ENCODE measurements at regions not wholly inside any gene's neighbourhood (a gene's known extent, or its start where the extent isn't known, plus 50 kb on each side); places are given as distances from the start of the nearest gene placed in this dataset.
"Not testable (repeated sequence)": the region's sequence is repeated elsewhere in the genome, so short reads cannot be mapped to it uniquely, and the experiment has no call there.

GRCh38 chr1:224061436-224061835 lies 52.5 kb upstream of the FBXO28 start:
- no peak for DNase-seq (ENCODE audit: low spot score)

DNA sequence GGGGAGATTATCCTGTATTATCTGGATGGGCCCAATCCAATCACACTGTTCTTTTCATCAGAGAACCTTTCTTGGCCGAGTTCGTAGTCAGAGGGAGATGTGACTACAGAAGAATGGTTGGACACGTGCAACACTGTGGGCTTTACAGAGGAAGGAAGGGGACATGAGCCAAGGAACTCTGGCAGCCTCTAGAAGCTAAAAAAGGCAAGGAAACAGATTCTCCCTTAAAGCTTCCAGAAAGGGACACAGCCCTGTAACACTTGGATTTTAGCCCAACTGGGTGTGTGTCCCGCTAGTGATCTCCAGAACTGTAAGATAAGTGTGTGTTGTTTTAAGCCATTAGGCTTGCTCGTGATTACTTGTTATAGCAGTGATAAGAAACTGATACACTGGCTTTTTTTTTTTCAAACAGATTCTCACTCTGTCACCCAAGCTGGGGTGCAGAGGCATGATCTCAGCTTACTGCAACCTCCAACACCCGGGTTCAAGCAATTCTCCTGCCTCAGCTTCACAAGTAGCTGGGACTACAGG lies 53.9 kb upstream of the FBXO28 start:
- DNase-seq (ENCODE audit: low spot score), result no peak

GRCh38 chr1:224058303-224058702 lies 55.6 kb upstream of the FBXO28 start:
- DNase-seq (ENCODE audit: low spot score), result no peak

DNA sequence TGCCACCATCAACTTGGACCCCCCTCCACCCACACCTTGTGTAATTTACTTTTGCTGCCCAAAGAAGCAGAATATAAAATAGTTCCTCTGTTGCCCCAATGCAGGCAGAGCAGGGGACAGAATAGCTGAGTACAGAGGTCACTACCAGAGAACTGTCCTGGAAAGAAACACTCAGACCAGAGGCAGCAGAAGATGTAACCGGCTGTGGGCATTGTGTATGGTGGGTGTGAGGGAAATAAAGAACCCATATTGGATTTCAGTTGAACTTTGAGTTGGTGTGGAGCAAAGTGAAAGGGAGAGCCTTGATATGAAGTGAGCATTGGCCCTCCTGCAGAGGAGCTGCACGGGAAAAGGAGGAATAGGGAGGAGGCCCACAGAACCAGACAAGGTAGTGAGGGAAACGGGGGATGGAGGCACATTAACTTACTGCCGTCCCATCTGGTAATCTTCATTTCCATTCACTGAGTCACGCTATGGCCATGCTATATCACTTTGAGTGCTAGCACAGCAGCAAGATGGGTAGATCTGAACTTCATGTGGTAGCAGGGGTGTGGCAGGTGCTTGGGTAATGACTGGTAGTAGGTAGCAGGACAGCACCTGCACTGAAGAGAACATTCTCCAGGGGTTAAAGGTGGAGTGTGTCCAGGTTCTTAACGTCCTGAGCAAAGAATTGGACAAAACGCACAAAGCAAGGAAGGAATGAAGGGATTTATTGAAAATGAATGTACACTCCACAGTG lies 56.3 kb upstream of the FBXO28 start:
- DNase-seq (ENCODE audit: low spot score), result no peak

- no peak for DNase-seq (ENCODE audit: low spot score)
Observed at GRCh38 chr1:224054611-224055010, 59.3 kb upstream of the FBXO28 start.

- no peak for DNase-seq (ENCODE audit: low spot score)
Observed at GRCh38 chr1:224054012-224054411, 59.9 kb upstream of the FBXO28 start.

DNA sequence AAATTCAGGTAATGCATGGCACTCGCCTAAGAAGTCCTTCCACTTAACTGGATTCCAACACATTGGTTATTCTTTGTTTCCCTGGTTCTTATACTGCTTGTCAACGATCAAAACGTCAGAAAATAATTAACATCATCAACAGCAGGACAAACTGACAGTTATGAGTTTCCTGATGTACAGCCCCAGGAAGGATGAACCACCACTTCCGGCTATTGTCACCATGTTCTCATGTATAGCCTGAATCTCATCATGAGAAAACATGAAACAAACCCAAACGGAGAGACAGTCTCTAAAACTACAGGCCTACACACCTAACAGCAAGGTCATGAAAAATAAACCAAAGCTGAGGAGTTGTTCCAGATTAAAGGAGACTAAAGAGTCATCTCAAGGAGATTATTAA lies 60.5 kb upstream of the FBXO28 start:
- no peak for DNase-seq (ENCODE audit: low spot score)

DNA sequence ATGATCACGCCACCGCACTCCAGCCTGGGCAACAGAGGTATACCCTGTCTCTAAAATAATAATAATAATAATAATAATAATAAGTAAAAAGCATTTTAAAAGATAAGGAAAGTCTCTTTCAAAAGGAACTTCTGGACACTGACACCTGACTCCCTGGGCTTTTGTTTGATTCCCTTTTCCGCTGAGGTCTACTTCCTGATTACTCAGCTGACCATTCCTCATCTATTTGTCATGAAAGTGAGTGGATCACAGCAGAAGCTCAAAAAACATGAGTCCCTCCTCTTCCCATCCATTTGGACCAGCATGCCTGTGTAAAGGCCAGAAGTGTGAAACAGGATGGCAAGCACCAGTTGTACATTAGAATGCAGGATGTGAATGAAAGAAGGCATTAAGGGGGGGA lies 61.1 kb upstream of the FBXO28 start:
- DNase-seq (ENCODE audit: low spot score), result no peak

DNA sequence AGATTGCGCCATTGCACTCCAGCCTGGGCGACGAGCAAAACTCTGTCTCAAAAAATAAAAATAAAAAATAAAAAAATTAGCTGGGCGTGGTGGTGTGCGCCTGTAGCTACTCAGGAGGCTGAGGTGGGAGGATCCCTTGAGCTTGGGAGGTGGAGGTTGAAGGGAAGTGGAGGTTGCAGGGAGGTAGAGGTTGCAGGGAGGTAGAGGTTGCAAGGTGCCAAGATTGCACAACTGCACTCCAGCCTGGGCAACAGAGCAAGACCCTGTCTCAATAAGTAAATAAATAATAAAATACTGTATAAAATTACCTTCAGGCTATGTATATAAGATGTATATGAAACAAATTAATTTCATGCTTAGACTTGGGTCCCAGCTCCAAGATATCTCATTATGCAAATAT lies 62.1 kb upstream of the FBXO28 start:
- DNase-seq (ENCODE audit: low spot score), result not testable (repeated sequence)

GRCh38 chr1:224051086-224051406 lies 62.9 kb upstream of the FBXO28 start:
- no peak for DNase-seq (ENCODE audit: low spot score)

- DNase-seq (ENCODE audit: low spot score), result no peak
Observed at GRCh38 chr1:224047538-224047937, 66.4 kb upstream of the FBXO28 start.

DNA sequence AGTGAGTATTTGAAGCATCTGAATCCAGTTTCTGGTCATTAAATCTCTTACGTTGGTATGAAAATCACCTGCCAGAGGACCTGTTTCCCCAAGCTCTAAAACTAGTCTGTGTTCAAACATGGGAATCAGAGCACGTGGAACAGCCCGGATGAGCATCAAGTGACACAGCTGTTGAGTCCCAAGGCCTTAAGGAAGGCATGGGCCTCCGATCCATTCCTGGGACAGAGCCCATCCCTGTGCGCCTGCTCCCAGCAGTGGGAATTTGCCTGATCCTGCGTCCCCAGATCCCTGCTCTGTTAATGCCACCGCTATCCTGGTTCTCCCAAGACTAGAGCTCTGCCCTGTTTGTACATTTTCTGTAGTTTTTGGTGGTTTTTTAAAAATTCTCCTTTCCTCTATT lies 68.4 kb upstream of the FBXO28 start:
- no peak for DNase-seq (ENCODE audit: low spot score)

- DNase-seq (ENCODE audit: low spot score), result no peak
Observed at GRCh38 chr1:224044420-224044819, 69.5 kb upstream of the FBXO28 start.

DNA sequence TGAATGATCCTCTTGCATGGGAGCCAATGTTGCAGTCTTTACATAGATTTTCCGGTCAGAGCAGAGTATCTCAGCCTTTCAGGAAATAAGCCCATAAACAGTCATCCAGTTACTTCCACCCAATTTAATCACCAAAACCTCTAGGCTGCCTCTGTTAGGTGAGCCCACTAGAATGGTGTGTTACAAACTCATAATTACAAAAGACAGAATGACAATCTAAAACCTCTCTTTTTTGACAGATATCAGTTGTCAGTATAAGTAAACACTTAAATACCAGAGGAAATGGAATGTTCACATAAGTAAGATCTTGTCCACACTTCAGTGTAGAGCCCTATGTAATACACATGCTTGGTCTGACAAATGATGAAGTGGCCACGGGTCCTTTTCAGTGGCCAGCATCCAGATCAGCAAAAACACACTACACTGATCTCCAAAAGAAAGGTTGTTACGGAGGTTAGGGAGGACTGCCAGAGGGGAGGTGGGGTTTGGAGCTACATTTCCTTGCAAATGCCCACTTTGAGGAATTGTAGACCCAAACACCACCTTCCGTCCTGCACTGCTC lies 71.3 kb upstream of the FBXO28 start:
- no peak for DNase-seq (ENCODE audit: low spot score)

DNA sequence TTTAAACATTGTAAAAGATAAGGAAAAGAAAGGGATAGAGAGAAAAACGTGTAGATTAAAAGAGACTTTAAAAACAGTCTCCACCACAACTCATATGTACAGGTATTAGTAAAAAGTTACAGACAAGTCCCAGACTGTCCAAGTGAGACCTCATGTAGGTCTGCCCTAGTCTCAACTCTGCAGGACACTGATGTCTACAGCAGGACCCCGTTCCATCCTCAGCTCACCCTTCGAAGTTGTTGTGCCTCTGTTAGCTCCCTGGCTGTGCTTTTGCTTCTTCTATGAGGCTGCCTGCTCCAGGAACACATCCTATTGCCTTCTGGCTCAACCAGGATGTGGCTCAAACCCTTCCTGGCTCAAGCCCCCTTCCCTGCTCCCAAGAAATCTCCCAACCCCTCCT lies 72.9 kb upstream of the FBXO28 start:
- DNase-seq (ENCODE audit: low spot score), result no peak

DNA sequence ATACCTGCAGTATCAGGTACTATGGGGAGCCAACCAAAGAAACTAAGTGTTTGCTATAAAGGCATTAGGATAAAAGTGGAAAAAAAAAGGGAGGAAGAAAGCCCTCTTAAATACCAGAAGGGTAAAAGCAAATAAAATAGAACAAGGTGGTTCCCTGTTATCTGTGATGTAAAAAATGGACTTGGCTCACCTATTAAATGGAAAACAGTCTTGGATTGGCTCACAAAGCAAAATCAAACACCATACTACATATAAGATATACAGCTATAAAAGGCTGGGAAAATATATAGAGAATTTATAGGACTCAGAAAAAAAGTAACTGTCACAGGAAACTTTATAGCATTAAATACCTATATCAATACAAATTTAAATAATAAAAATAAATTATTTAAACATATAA lies 73.5 kb upstream of the FBXO28 start:
- not testable (repeated sequence) for DNase-seq (ENCODE audit: low spot score)

DNA sequence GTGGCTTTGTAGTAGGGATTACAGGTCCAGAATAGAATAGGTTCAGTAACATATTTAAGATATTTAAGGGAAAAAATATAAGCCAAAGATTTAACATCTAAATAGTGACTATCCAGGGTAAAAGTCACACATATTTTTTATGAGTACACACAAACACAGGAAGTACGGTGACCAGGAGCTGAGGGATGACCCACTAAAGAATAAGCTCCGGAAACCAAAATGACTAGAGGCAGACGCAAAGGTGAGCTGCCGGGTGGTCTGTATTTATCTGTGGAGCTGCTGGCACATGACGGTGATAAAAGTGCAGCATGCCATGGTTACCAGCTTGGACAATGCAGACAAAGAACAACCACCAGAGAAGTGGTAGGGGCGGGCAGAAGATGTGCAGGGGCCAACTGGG lies 73.9 kb upstream of the FBXO28 start:
- DNase-seq (ENCODE audit: low spot score), result not testable (repeated sequence)

DNA sequence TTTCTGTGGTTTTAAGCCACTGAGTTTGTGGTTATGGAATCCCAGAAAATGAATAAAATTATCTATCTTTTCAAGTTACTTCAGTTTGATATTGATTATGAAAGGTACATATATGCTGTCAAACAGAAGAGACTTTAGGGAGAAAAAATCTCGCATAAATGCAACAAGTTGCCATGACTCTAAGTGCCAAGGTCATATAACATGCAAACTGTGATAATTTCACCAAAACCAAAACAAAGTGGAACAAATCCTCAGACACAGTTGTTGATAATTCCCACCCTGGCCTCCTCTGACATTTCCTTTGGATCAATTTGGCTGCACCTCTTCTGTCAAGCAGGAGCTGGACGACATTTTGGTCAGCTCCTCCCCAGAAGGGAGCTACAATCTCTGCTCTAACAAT lies 75.1 kb upstream of the FBXO28 start:
- not testable (repeated sequence) for DNase-seq (ENCODE audit: low spot score)

DNA sequence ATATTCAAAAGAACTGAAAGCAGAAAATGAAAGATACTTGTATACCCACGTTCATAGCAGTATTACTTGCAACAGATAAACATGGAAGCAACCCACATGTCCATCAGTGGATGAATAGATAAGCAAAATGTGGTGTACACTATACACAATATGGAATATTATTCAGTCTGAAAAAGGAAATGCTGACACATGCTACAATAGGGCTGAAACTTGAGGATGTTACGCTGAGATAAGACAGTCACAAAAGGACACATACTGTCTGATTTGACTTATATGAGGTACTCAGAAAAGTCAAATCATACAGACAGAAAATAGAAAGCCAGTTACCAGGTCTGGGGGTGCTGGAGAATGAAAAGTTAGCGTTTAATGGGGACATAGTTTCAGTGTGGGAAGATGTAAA lies 76.5 kb upstream of the FBXO28 start:
- DNase-seq (ENCODE audit: low spot score), result not testable (repeated sequence)

GRCh38 chr1:224032608-224033276 lies 81.2 kb upstream of the FBXO28 start:
- not testable (repeated sequence) for DNase-seq (ENCODE audit: low spot score)

DNA sequence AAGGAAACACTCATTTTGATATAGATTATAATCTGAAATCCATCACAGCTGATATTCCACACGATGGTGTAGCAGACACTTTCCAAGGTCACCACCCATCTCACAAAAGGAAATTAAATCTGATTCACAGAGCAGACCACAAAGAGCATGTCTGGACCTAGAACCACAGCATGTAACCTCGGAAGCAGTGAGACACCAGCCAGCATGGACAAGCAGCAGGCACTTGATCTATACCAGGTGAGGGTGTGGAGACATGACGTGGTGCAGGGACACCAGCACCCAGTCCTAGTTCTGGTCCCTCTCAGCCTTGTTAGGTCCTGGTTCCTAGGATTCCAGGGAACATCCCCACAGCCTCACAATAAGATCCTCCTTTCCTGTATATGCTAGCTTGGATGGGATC lies 81.9 kb upstream of the FBXO28 start:
- not testable (repeated sequence) for DNase-seq (ENCODE audit: low spot score)

DNA sequence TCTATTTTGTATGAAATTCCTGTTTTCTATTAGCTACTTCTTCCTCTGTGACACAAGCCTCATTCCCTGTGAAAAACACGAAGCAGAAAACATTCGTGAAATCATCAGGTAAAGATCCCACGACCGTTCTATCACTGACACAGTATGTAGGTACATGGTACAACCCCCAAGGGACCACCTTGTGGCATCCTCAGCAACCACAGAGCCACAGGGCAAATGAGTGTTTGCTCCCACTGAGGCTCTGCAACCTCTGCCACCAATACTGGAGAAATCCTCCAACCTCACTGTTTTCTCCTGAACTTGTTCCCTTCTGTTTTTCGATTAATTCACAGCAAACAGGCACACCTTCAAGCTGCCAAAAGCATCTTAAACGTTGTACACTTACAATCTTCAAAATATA lies 83.7 kb upstream of the FBXO28 start:
- DNase-seq (ENCODE audit: low spot score), result not testable (repeated sequence)

DNA sequence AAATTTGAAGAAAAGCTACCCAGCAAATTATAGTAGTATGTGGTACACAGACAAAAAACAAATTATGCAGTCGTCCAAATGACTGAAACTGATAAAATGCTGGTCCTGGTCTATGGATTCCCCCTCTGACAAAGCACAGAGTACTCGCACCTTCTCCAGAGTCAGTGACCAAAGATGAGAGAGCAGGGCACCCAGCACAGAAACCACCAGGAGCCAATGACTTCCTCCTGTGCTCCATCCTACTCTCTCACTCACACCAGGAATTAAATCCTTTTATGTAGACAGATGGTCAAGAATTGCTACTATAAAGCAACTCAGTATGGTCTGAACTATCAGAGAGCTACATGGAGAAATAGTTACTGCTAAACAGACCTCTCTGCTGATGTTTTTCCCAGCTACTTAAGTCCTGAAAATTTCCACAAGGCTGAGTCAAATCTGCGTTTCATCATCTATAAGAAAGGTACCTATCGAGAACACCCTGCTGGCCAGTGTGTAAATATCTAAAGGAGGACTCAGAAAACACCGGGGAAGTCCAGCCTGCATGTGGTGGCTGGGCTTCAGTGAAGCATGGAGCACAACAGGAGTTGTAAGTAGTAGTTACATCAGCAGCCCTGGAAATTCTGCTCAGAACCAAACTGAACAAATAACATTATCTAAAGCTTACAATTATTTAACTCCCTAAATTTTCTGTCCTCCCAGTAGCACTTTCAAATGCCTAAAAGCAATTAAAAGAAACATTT lies 84.5 kb upstream of the FBXO28 start:
- DNase-seq (ENCODE audit: low spot score), result not testable (repeated sequence)
